Activated effector memory CD4-positive, alpha-beta T cell treated with anti-CD3 and anti-CD28 coated beads, Interleukin-2, amount 50 U/mL, for 16 hours (primary cell): ENCODE measurements at regions not wholly inside any gene's neighbourhood (a gene's known extent, or its start where the extent isn't known, plus 50 kb on each side); places are given as distances from the start of the nearest gene placed in this dataset.
"Not testable (repeated sequence)": the region's sequence is repeated elsewhere in the genome, so short reads cannot be mapped to it uniquely, and the experiment has no call there.

Source experiments
- DNase-seq: peaks from one replicate; pipeline ENCODE4 v3.0.0-alpha.2; 2020

- not testable (repeated sequence) for DNase-seq
Observed at GRCh38 chr18:46229641-46230040, 125.5 kb downstream of the HAUS1 start.

- DNase-seq: no peak
Observed at GRCh38 chr18:46236156-46236555, 132.0 kb downstream of the HAUS1 start.

GRCh38 chr18:46237891-46238290, 133.7 kb downstream of the HAUS1 start:
- no peak for DNase-seq

GRCh38 chr18:46239549-46239948, 135.4 kb downstream of the HAUS1 start:
- no peak for DNase-seq

GRCh38 chr18:46239998-46240397, 135.8 kb downstream of the HAUS1 start:
- DNase-seq: no peak

- DNase-seq: not testable (repeated sequence)
Observed at GRCh38 chr18:46241393-46241792, 137.2 kb downstream of the HAUS1 start.

GRCh38 chr18:46242183-46242582, 138.0 kb downstream of the HAUS1 start:
- no peak for DNase-seq

- DNase-seq: no peak
Observed at GRCh38 chr18:46243095-46243494, 138.9 kb downstream of the HAUS1 start.

- no peak for DNase-seq
Observed at GRCh38 chr18:46243673-46244072, 139.5 kb downstream of the HAUS1 start.

GRCh38 chr18:46246101-46246500, 141.9 kb downstream of the HAUS1 start:
- DNase-seq: no peak

GRCh38 chr18:46247942-46248341, 143.8 kb downstream of the HAUS1 start:
- no peak for DNase-seq

- peak; percentile 71 for DNase-seq
Observed at GRCh38 chr18:46250084-46250811, 146.1 kb downstream of the HAUS1 start.

GRCh38 chr18:46250812-46251173, 146.6 kb downstream of the HAUS1 start:
- DNase-seq: no peak

GRCh38 chr18:46252759-46253158, 148.6 kb downstream of the HAUS1 start:
- no peak for DNase-seq

- no peak for DNase-seq
Observed at GRCh38 chr18:46253498-46253897, 149.3 kb downstream of the HAUS1 start.

GRCh38 chr18:46256078-46256477, 151.9 kb downstream of the HAUS1 start:
- no peak for DNase-seq

GRCh38 chr18:46257366-46257765, 153.2 kb downstream of the HAUS1 start:
- no peak for DNase-seq

- DNase-seq: no peak
Observed at GRCh38 chr18:46260016-46260878, 156.1 kb downstream of the HAUS1 start.

GRCh38 chr18:46260879-46261143, 156.6 kb downstream of the HAUS1 start:
- no peak for DNase-seq

- DNase-seq: no peak
Observed at GRCh38 chr18:46261799-46262198, 157.6 kb downstream of the HAUS1 start.

GRCh38 chr18:46262856-46263255, 158.7 kb downstream of the HAUS1 start:
- no peak for DNase-seq

GRCh38 chr18:46264255-46264654, 160.1 kb downstream of the HAUS1 start:
- no peak for DNase-seq

GRCh38 chr18:46265196-46266156, 161.3 kb downstream of the HAUS1 start:
- DNase-seq: no peak
